HG02678 (cell line): ENCODE measurements at regions not wholly inside any gene's neighbourhood (a gene's known extent, or its start where the extent isn't known, plus 50 kb on each side); places are given as distances from the start of the nearest gene placed in this dataset.
A peak's percentile ranks its signal among the peaks of the same experiment; 100 is the strongest.
"Not testable (repeated sequence)": the region's sequence is repeated elsewhere in the genome, so short reads cannot be mapped to it uniquely, and the experiment has no call there.

Experiments
- ATAC-seq: cut with Tn5 transposase; IDR thresholded peaks from one replicate; pipeline ENCODE4 v1.9.1; 2021; ENCODE audit warnings: mild to moderate bottlenecking, moderate library complexity; ENCODE audit not compliant: unreplicated experiment

GRCh38 chr2:186164325-186164724 lies 321.7 kb upstream of the ZC3H15 start:
- ATAC-seq = no peak

GRCh38 chr2:186170693-186171092 lies 315.4 kb upstream of the ZC3H15 start:
- no peak for ATAC-seq

- ATAC-seq = no peak
Observed at GRCh38 chr2:186181625-186182024, 304.4 kb upstream of the ZC3H15 start.

- ATAC-seq = not testable (repeated sequence)
Observed at GRCh38 chr2:186182366-186182765, 303.7 kb upstream of the ZC3H15 start.

GRCh38 chr2:186183406-186183805 lies 302.7 kb upstream of the ZC3H15 start:
- no peak for ATAC-seq

DNA sequence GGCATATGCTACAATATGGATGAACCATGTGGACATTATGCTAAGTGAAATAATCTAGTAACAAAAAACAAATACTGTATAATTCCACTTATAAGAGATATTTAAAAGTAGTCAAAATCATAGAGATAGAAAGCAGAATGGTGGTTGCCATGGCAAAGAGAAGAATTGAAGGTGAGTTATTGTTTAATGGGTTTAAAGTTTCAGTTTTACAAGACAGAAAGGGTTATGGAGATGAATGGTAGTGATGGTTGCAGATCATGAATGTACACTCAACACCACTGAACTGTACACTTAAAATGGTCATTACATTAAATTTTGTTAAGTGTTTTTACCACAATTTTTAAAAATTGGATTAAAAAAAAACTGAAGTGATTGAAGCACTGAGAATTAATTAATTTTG lies 298.2 kb upstream of the ZC3H15 start:
- no peak for ATAC-seq

DNA sequence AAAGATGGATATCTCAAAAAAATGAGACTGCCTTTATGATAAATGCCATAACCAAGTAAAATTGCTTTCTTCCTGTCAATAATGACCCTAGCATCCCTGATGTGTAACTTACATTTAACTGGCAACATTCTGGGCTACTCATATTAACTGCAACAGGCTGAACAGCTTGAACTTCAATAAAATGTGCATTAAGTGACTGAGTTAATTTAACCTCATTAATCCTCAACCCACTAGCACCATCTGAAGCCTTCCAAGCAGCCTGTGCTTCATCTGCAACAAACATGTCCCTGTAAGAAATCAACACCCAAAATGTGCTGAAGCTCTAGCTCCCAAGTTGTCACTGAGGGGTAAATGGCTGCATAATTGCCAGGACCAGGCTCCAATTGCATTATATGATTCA lies 296.2 kb upstream of the ZC3H15 start:
- ATAC-seq = no peak

DNA sequence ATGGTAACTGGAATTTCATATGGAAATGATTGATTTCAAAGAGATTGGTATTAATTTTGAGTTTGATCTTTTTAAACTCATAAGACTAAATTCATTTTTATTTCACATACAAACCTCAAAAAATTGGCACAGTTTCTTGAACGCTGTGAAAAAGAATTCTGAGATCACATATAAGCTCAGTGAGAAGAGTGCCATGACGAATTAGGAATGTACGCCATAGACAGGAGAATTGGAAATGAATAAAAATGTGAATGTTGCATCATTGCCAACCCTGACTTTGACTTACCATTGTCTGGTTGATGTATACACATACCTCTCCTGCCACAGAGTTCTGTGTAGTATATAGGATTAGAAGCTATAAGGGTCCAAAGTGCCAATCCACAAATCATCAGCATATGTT lies 290.4 kb upstream of the ZC3H15 start:
- no peak for ATAC-seq

- no peak for ATAC-seq
Observed at GRCh38 chr2:186197955-186198354, 288.1 kb upstream of the ZC3H15 start.

DNA sequence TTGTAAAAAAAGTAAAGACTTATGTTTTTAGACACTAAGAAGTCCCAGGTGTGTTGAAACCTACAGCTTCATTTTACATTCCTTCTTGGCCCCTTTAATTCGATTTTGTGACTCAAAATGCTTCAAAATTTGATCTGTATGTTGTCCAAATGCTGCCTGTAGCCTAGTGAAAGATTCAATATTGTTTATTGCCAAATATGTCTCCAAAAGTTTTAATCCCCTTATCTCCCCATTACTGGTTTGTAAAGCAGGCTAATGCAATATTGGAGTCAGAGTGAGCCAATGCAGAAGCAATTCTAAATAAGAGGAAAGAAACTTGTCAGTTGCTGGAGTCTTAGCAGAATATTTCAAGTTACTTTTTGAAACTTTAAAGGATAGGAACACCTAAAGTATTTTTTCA lies 287.0 kb upstream of the ZC3H15 start:
- no peak for ATAC-seq

GRCh38 chr2:186201371-186201770 lies 284.7 kb upstream of the ZC3H15 start:
- ATAC-seq = no peak

- no peak for ATAC-seq
Observed at GRCh38 chr2:186205254-186205911, 280.7 kb upstream of the ZC3H15 start.

DNA sequence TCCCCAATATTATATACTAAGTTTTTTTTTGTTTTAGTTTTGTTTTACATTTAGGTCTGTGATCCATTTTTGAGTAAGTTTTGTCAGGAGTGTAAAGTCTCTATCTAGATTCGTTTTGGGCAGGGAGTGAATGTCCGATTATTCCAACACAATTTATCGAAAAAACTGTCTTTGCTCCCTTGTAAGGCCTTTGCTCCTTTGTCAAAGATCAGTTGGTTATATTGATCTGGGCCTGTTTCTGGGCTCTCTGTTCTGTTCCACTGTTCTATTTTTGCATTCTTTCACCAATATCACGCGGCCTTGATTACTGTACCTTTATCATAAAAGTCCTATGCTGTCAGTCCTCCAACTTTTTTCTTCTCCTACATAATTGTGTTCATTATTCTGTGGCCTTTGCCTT lies 276.5 kb upstream of the ZC3H15 start:
- no peak for ATAC-seq

DNA sequence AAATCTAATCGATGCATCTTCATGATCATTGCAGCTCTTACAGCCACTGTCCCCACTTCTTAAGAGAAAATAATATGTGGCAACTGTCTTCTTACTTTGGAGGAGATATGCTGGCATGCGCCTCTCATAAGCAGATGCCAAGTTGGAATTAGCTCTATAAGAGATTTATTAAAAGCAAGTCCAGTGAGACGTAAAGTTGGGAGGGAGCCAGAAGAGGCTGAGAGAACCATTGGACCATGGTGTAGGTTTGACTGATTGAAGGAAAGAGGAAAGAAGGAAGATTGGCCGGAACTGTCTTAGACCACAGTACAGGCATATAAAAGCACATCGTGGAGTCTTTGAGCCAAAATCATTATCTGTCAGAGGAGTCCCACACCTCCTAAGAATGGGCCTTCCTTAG lies 265.7 kb upstream of the ZC3H15 start:
- ATAC-seq = no peak

DNA sequence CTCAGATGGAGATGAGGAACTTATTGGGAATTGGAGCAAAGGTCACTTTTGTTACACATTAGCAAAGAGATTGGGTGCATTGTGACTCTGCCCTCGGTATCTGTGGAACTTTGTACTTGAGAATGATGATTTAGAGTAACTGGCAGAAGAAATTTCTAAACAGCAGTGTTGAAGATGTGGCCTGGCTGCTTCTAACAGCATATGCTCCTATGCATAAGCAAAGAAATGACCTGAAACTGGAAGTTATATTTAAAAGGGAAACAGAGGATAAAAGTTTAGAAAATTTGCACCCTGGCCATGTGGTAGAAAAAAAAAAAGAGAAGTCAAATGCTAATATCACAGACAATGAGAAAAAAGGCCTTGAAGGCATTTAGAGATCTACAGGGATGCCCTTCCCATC lies 256.8 kb upstream of the ZC3H15 start:
- no peak for ATAC-seq

GRCh38 chr2:186241874-186242273 lies 244.2 kb upstream of the ZC3H15 start:
- ATAC-seq = no peak

- ATAC-seq = no peak
Observed at GRCh38 chr2:186254759-186255158, 231.3 kb upstream of the ZC3H15 start.

GRCh38 chr2:186255823-186256222 lies 230.2 kb upstream of the ZC3H15 start:
- ATAC-seq = no peak

- ATAC-seq = peak; percentile 77
Observed at GRCh38 chr2:186256540-186256939, 229.5 kb upstream of the ZC3H15 start.

DNA sequence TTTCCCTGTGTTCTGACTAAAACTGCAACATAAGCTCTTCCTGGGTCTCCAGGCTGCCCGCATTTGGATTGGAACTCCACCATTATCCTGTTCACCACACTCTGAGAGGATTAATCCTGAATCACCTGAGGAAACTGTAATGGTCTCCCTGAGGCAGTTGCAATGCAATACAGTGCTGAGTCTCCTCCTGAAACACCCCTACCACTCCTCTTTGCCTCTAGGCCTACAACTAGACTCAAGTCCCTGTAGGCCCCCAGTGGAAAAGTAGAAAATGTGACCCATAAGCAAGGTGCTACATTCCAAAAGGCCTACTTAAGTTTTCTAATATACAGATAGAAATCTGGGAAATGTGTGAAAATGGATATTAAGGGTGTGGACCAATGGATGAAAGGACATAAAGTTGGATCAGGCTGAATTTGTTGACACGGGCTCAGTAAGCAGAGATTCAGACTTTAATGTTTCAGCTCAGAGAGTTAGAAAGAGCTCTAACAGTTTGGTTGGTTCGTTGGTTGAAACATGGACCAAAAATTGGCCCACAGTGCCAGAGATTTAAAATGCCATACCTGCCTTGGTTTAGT lies 222.3 kb upstream of the ZC3H15 start:
- no peak for ATAC-seq

DNA sequence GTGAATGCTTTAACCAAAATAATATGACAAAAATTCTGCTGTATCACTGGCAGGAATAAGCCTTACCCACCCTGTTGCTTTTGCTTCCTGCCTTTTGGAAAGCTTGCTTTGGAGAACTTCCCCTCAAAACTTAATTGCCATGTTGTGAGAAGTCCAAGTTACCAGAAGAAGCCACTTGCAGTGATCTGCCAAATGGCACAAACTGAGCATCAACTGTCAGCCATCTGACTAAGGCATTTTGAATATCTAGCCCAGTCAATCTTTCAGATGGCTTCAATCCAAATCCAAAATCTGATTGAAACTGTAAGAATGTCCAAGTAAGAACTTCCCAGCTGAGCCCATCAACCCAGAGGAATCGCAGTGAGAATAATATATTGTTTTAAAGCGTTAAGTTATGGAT lies 216.5 kb upstream of the ZC3H15 start:
- ATAC-seq = no peak

DNA sequence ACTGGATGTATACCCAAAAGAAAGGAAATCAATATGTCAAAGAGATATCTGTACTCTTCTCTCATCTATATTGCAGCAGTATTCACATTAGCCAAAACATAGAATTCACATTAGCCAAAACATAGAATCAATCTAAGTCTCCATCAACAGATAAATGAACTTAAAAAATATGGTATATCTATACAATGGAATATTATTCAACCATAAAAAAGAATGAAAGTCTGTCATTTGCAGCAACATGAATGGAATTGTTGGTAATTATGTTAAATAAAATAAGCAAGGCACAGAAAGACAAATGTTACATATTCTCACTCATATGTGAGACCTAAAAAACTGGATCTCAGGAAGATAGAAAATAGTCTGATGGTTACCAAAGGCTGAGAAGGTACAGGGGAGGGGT lies 212.1 kb upstream of the ZC3H15 start:
- ATAC-seq = no peak

DNA sequence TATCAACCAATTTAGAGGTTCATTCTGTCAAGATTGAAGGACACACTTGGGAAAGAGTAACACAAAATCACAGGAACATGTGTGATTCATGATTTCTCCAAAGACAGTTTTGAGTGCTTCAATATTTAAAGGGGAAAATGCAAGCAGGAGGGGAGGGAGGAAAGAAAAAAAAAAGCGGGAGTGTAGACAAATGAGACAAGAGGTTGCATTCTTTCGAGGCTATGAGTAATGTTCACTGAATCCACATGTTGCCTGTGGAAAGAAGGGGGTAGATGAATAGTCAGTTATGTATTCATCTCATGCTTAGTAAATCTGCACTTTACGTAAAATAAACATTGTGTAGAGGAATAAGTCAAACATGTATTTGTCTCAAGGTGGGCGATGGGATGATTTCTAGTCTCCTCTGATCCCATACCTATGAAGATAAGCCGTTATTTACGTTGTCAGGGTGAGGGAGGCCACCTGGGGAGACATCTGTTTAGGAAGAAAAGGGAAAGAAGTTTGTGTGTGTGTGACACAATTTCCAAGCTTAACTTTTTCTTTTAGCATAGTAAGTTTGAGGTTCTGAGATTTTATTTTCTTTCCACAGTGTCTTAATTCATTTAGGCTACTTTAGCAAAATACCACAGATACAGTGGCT lies 211.0 kb upstream of the ZC3H15 start:
- no peak for ATAC-seq
